ENCODE measurements at regions not wholly inside any gene's neighbourhood (a gene's known extent, or its start where the extent isn't known, plus 50 kb on each side); places are given as distances from the start of the nearest gene placed in this dataset.

GRCh38 chr4:100935090-100935489 lies 412.2 kb downstream of the PPP3CA start:
- H2AFZ ChIP-seq (ENCODE audit: low read depth, low read length) = no peak overlapping the region
- H3K4me3 ChIP-seq (ENCODE audit: low read depth in 1 of 2, low read length in 2 of 2) = no peak overlapping the region
- H3K36me3 ChIP-seq (ENCODE audit: insufficient read depth, low read length) = no peaks in the 10 kb centered on the region
- H3K79me2 ChIP-seq (ENCODE audit: insufficient read depth, low read length) = no peaks in the 10 kb centered on the region
- peak; percentile 53 for TF ChIP-seq CTCF (IDR thresholded peaks at IDR 0.05; ENCODE audit: borderline replicate concordance, extremely low read depth, low read length, poor library complexity, severe bottlenecking)
- no peak for TF ChIP-seq EZH2 (IDR thresholded peaks at IDR 0.05; ENCODE audit: borderline replicate concordance, low read depth, low read length, severe bottlenecking)
- H3K9me3 ChIP-seq (ENCODE audit: insufficient read depth, low read length, severe bottlenecking) = no peaks in the 10 kb centered on the region
- DNase-seq (no peak), ATAC-seq (ENCODE audit: insufficient read depth, low read depth) (no peak)
- H3K4me2 ChIP-seq (ENCODE audit: insufficient read depth, low read length) = no peak overlapping the region
- no peak overlapping the region for H3K9ac ChIP-seq (ENCODE audit: low read depth, low read length)
- no peaks in the 10 kb centered on the region for H4K20me1 ChIP-seq (ENCODE audit: insufficient read depth, low read length)
- H3K4me1 ChIP-seq (ENCODE audit: insufficient read depth, low read length) = no peaks in the 10 kb centered on the region; the same call in 1 of the 2 replicates
- no peaks in the 10 kb centered on the region for H3K27me3 ChIP-seq (ENCODE audit: insufficient read depth, low read length, poor library complexity)
- H3K27ac ChIP-seq (ENCODE audit: low read length) = no peak overlapping the region

GRCh38 chr4:100933628-100934027 lies 413.7 kb downstream of the PPP3CA start:
- H3K4me1 ChIP-seq (ENCODE audit: insufficient read depth, low read length) = no peaks in the 10 kb centered on the region; the same call in 1 of the 2 replicates
- H4K20me1 ChIP-seq (ENCODE audit: insufficient read depth, low read length) = no peaks in the 10 kb centered on the region
- H3K9me3 ChIP-seq (ENCODE audit: insufficient read depth, low read length, severe bottlenecking) = no peaks in the 10 kb centered on the region
- H3K79me2 ChIP-seq (ENCODE audit: insufficient read depth, low read length) = no peaks in the 10 kb centered on the region
- peak overlapping the region; percentile 22; the same call in 1 of the 2 replicates for H2AFZ ChIP-seq (ENCODE audit: low read depth, low read length)
- ATAC-seq (ENCODE audit: insufficient read depth, low read depth) (no peak), DNase-seq (no peak)
- no peak overlapping the region for H3K9ac ChIP-seq (ENCODE audit: low read depth, low read length)
- no peak overlapping the region for H3K4me3 ChIP-seq (ENCODE audit: low read depth in 1 of 2, low read length in 2 of 2)
- H3K27me3 ChIP-seq (ENCODE audit: insufficient read depth, low read length, poor library complexity) = no peaks in the 10 kb centered on the region
- H3K4me2 ChIP-seq (ENCODE audit: insufficient read depth, low read length) = no peak overlapping the region
- H3K27ac ChIP-seq (ENCODE audit: low read length) = no peak overlapping the region
- H3K36me3 ChIP-seq (ENCODE audit: insufficient read depth, low read length) = no peaks in the 10 kb centered on the region
- TF ChIP-seq EZH2 (IDR thresholded peaks at IDR 0.05; ENCODE audit: borderline replicate concordance, low read depth, low read length, severe bottlenecking) (no peak), CTCF (IDR thresholded peaks at IDR 0.05; ENCODE audit: borderline replicate concordance, extremely low read depth, low read length, poor library complexity, severe bottlenecking) (no peak)

- no peak for ATAC-seq (ENCODE audit: insufficient read depth, low read depth)
- DNase-seq = no peak
- Histone ChIP-seq H2AFZ (ENCODE audit: low read depth, low read length) (no peak overlapping the region), H3K4me3 (ENCODE audit: low read depth in 1 of 2, low read length in 2 of 2) (no peak overlapping the region), H3K4me2 (ENCODE audit: insufficient read depth, low read length) (no peak overlapping the region), H3K9me3 (ENCODE audit: insufficient read depth, low read length, severe bottlenecking) (no peaks in the 10 kb centered on the region), H3K27me3 (ENCODE audit: insufficient read depth, low read length, poor library complexity) (no peaks in the 10 kb centered on the region), H3K27ac (ENCODE audit: low read length) (no peak overlapping the region), H4K20me1 (ENCODE audit: insufficient read depth, low read length) (no peaks in the 10 kb centered on the region), H3K9ac (ENCODE audit: low read depth, low read length) (no peak overlapping the region), H3K79me2 (ENCODE audit: insufficient read depth, low read length) (no peaks in the 10 kb centered on the region), H3K36me3 (ENCODE audit: insufficient read depth, low read length) (no peaks in the 10 kb centered on the region), H3K4me1 (ENCODE audit: insufficient read depth, low read length) (no peaks in the 10 kb centered on the region)
- no peak for TF ChIP-seq EZH2 (IDR thresholded peaks at IDR 0.05; ENCODE audit: borderline replicate concordance, low read depth, low read length, severe bottlenecking)
- TF ChIP-seq CTCF (IDR thresholded peaks at IDR 0.05; ENCODE audit: borderline replicate concordance, extremely low read depth, low read length, poor library complexity, severe bottlenecking) = no peak
Observed at GRCh38 chr4:100929758-100930157, 411.9 kb upstream of the EMCN start.

GRCh38 chr4:100929135-100929534 lies 411.3 kb upstream of the EMCN start:
- H3K4me1 ChIP-seq (ENCODE audit: insufficient read depth, low read length) = no peaks in the 10 kb centered on the region
- H3K9ac ChIP-seq (ENCODE audit: low read depth, low read length) = no peak overlapping the region
- no peaks in the 10 kb centered on the region for H4K20me1 ChIP-seq (ENCODE audit: insufficient read depth, low read length)
- H2AFZ ChIP-seq (ENCODE audit: low read depth, low read length) = no peak overlapping the region
- H3K36me3 ChIP-seq (ENCODE audit: insufficient read depth, low read length) = no peaks in the 10 kb centered on the region
- no peak for DNase-seq
- TF ChIP-seq EZH2 (IDR thresholded peaks at IDR 0.05; ENCODE audit: borderline replicate concordance, low read depth, low read length, severe bottlenecking) (no peak), CTCF (IDR thresholded peaks at IDR 0.05; ENCODE audit: borderline replicate concordance, extremely low read depth, low read length, poor library complexity, severe bottlenecking) (no peak)
- no peak for ATAC-seq (ENCODE audit: insufficient read depth, low read depth)
- H3K4me2 ChIP-seq (ENCODE audit: insufficient read depth, low read length) = no peak overlapping the region
- H3K27me3 ChIP-seq (ENCODE audit: insufficient read depth, low read length, poor library complexity) = no peaks in the 10 kb centered on the region
- no peak overlapping the region for H3K27ac ChIP-seq (ENCODE audit: low read length)
- no peak overlapping the region for H3K4me3 ChIP-seq (ENCODE audit: low read depth in 1 of 2, low read length in 2 of 2)
- H3K9me3 ChIP-seq (ENCODE audit: insufficient read depth, low read length, severe bottlenecking) = no peaks in the 10 kb centered on the region
- H3K79me2 ChIP-seq (ENCODE audit: insufficient read depth, low read length) = no peaks in the 10 kb centered on the region
